Hematopoietic multipotent progenitor cell treated with erythropoietin and hydrocortisone succinate and interleukin-3 and kit ligand, for 17 days (in vitro differentiated cells): ENCODE measurements at regions not wholly inside any gene's neighbourhood (a gene's known extent, or its start where the extent isn't known, plus 50 kb on each side); places are given as distances from the start of the nearest gene placed in this dataset.
A peak's percentile ranks its signal among the peaks of the same experiment; 100 is the strongest.

Experiments used
- DNase-seq: peaks from one replicate; pipeline ENCODE4 v3.0.0-alpha.2; 2015; ENCODE audit warnings: low spot score

DNA sequence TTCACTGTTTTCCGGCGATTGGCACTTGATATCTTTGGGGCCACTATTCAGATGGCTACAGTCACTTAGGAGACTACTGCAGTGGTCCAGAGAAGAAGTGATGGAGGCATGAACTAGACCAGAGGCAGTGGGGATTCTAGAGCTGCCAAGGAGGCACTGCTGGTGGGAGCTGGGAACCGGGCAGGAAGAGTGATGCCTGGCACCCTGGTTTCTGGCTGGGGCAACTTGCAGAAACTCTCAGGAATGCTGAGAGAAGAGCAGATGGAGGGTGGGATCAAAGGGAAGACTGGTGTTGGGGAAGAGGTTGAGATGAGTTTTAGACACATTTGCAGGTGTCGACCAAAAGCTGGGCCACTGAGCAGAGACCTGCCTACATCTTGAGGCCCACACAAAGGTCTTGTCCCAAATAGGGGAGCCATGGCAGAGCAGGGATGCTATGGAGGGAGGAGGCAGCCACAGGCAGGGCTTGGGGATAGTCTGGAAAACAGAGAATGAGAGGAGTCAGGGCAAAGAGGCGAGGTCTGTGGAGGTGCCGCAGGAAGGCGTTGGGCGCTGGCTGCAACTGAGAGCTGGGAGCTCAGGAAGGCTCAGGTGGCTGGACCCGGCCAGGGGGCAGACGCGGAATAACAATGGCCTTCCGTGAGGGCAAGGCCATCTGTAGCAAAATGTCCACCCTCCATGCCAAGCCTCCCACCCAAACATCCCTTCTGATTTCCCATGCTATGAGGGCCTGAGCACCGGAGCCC lies 118.9 kb downstream of the TOMM20 start:
- no peak for DNase-seq

DNA sequence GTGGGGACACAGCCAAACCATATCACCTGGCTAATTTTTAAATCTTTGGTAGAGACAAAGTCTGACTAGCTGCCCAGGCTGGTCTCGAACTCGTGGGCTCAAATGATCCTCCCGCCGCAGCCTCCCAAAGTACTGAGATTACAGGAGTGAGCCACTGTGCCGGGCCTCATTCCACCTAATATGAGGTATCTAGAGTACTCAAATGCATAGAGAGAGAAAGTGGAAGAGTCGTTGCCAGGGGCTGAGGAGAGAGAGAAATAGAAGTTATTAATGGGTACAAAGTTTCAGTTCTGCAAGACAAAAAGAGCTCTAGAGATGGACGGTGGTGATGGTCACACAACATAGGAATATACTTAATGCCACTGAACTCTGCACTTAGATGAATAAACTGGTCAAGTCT lies 119.6 kb downstream of the TOMM20 start:
- no peak for DNase-seq

DNA sequence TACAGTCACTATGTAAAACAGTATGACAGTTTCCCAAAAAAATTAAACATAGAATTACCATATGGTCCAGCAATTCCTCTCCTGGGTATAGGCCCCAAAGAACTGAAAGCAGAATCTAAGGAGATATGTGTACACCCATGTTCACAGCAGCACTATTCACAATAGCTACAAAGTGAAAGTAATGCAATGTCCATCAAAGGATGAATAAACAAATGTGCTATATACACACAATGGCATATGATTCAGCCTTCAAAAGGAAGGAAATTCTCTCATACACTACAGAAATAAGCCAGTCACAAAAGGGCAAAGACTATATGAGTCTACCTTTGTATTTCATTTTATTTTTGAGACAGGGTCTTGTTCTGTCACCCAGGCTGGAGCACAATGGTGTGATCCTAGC lies 120.4 kb downstream of the TOMM20 start:
- DNase-seq: no peak

DNA sequence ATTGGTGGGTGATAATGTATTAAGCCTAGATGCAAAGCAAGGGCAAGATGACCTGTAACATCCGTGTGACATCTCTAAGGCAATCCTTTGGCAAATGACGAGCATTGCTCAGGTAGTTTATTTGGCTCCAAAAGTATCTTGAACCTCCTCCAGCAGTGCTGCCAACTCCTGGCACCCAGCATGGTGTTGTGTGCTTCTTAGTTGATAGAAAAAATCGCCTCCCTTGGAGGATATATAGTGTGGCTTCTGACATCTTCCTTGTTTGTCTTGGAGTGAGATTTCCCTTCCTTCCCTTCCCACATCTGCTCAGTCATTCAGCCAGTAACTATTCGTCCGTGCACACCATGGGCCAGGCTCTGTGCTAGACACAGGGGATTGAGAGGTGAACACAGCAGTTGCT lies 121.8 kb downstream of the TOMM20 start:
- DNase-seq: no peak

DNA sequence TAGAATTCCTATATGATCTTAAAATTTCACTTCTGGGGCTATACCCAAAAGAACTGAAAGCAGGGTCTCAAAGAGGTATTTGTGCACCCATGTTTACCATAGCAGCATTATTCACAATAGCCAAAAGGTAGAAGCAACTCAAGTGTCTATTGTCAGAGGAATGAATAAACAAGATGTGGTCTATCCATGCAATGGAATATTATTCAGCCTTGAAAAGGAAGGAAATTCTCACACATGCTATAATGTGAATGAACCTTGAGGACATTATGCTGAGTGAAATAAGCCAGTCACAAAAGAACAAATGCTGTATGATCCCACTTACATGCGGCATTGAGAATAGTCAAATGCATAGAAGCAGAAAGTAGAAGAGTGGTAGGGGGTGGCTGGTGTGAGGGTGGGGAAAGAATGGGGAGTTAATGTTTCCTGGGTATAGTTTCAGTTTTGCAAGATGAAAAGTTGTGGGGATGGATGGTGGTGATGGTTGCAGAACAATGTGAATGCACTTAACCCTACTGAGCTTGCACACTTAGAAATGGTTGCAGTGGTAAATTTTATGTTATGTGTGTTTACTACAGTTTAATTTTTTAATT lies 122.4 kb downstream of the TOMM20 start:
- no peak for DNase-seq

DNA sequence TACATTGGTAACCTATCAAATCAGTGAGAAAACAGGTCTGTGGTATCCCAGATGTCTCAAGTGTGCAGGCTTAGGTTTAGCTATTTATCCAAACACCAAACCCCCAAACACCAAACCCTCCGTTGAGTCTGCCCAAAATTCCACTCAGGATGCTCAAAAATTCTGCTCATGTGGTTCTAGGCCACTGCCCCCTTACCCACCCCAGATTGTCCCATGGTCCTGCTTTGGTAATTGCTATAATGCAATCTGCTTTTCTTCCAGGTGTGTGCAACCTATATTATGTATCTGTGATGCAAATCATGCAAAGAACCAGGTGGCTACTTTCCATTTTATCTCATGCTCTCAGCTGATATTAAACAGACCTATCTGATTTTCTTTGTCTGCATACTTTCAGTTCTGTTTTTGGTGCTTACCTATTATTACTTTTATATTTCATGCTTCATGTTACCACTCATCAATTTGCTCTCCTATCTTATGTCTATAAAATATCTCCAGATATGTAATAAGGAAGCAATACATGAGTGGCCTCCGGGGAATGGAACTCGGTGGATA lies 123.7 kb downstream of the TOMM20 start:
- no peak for DNase-seq

DNA sequence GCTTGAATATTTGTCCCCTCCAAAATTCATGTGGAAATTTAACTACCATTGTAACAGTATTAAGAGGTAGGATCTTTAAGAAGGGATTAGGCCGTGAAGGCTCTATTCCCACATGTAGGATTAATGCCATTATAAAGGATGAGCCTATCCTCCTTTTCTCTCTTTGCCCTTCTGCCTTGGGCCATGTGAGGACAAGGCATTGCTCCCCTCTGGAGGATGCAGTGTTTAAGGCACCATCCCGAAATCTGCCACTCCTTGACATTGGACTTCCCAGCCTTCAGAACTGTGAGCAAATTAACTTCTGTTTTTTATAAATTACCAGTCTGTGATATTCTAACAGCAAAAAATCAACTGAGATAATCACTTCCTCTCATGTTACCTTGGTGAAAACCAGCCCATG lies 124.4 kb downstream of the TOMM20 start:
- peak; percentile 23 for DNase-seq

DNA sequence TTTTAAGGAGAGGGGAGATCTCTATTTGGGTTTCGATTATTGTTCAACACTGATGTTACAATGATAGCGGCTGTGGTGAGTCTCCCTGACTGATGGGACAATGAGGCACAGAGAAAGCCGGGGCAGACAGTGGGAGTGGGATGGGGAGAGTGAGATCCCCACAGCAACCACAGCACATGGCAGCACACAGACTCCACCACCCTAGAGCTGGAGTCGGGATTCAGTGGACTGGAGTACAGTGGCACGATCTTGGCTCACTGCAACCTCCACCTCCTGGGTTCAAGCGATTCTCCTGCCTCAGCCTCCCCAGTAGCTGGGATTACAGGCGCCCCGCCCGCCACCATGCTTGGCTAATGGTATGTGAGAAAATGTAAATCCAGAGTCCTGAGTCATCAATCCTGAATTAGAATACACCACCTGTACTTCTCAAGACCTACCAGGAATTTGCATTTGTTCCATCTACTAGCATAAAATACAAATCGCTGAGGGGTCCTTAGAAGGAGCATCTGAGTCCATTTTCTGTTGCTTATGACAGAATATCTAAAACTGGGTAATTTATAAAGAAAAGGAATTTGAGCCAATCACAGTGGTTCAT lies 125.8 kb downstream of the TOMM20 start:
- no peak for DNase-seq

DNA sequence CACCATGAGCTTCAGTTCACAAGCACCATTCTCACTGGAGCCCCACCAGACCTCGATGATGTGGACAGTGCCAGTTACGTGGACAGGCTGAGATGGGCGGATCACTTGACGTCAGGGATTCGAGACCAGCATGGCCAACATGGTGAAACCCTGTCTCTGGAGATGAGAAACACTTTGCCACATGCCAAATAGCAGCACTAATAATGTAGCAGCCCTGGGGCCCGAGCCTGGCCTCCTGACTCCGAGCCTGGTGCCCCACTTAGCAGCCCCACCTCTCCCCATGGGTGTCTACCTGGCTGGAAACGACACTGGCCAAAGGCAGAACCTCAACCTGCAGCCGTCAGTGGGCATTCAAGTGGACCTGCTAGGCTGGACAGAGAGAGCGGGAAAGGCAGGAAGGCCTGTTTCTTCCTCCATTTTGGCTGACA lies 129.1 kb downstream of the TOMM20 start:
- no peak for DNase-seq

DNA sequence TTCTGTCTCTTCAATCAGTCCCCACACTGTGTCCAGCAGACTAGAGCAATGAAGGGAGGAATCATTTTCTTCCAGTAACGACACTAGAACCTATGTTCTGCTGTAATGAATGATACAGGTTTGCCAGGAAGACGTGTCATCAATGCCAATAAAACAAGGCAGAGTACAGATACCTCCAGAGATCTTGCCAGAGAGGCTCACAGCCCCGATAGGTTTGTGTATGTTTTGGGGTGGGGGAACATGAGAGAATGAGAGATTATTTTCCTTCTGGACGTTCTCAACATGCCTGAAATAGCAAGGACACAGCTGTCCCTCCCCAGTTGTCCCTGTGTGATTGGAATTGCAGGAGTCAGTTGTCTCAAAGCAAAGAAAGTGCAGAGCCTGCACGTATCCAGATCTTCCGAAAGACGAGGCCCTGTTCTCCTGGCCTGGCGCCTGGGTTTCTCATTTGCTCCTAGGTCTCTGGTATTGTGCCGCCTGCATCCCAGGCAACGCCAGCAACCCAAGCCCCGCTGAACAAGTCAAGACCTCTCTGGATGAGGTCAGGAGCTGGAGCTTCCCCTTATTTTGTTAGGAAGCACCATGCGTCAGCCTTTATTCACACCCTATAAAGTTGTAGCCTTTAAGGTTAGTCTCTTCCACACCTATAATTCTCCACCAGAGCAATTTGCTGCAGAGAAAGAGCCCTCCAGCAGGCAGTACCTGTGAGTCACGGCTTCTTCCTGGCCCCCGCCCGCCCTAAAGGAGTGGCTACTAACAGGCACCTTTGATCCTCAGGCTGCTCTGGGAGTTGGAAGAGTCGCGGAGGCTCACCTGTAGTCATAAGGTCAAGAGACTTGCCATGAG lies 130.5 kb downstream of the TOMM20 start:
- DNase-seq: no peak

DNA sequence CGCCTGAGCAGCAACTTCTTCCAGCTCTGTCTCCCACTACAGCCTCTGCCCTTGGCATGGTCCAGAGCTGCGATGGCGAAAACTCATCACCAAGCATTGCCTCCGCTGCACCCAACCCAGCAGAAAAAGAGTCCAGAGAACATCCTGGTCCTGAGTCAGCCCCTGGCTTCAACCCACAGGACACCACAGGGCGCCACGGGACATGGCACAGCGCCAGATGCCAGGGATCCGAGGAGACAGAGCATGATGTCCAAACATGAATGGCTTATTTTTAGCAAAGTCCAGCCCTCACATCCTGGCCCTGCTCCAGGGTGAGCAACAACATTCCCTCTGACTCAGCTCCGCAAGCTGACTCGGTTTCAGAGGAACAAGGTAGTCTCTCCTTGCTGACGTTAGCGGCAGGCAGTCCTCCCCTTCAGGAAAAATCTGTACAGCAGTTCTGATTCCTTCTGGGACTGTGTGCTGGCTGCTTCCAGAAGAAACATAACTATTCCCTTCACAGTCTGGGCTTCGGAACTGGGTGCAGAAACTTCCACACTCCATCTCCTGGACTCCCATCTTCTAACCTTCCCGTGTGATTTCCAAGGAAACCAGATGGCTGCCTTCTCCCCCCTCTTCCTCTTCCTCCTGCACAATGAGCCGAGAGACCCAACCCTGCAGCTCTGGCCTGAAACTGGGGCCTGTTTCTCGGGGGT lies 131.3 kb downstream of the TOMM20 start:
- DNase-seq: no peak

DNA sequence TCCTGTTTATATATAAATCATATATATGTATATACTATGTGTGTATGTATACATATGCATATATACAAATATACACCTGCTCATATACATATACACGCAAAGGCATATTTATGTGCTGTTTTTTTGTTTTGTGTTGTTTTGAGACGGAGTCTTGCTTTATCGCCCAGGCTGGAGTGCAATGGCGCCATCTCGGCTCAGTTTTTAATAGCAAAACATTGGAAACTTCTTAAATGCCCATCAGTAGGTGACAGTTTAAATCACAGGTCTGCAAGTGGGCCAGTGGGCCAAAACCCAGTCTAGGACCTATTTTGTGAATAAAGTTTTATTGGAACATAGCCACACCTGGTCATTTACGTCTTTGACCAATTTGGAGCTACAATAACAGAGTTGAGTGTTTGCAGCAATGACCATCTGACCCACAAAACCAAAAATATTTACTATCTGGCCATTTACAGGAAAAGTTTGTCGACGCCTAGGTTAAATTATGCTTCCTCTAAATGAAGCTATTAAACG lies 132.3 kb downstream of the TOMM20 start:
- no peak for DNase-seq

DNA sequence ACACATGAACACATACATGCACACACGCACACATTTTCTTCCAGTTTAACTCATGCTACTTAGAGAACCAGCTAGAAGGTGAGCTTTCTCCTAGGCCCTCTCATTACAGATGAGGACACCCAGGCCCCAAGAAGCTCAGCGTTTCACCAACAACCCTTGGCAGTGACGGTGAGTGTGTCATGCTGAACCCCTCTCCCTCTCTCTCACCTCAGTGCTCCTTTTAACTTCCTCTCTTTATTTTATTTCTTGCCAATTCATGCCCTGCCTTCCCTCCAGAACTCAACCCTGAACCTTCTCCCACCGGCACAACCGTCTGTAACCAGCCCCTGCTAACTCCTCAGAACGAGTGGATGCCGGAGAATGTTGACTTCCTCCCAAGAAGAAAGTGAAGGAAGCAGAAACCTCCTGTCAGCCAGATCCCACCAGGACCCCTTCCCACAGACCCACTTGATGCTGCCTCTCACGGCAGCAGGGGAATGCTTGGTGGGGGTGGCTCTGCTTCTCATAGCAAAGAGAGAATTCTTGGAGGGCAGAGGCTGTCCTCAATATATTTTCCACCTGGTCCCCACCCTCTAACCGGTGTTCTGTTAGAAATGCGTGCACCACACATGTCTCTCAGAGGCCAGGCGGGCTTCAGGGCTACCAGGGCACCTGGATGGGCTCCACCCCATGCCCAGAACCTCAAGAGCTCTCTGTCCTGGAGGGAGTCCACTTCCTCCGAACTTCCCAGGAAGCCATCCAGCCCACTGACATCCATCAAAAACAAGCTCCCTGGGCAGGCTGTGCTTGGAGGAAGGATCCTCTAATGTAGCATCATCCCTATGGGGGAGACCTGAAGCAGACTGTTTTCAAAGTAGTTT lies 134.0 kb downstream of the TOMM20 start:
- no peak for DNase-seq

DNA sequence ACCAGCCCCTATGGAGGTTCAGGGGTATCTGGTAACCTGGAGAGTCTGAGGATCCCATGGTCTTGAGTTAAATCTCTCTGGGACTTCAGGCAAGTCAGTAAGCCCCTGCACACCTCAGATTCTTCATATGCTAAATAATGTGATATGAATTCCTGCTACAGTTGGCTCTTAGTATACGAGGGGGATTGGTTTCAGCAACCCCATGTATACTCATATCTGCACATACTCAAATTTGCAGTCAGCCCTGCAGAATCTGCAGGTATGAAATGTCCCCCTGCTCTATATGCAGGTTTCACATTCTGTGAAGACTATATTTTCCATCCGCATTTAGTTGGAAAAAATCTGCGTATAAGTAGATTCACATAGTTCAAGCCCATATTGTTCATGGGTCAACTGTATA lies 136.6 kb downstream of the TOMM20 start:
- no peak for DNase-seq

DNA sequence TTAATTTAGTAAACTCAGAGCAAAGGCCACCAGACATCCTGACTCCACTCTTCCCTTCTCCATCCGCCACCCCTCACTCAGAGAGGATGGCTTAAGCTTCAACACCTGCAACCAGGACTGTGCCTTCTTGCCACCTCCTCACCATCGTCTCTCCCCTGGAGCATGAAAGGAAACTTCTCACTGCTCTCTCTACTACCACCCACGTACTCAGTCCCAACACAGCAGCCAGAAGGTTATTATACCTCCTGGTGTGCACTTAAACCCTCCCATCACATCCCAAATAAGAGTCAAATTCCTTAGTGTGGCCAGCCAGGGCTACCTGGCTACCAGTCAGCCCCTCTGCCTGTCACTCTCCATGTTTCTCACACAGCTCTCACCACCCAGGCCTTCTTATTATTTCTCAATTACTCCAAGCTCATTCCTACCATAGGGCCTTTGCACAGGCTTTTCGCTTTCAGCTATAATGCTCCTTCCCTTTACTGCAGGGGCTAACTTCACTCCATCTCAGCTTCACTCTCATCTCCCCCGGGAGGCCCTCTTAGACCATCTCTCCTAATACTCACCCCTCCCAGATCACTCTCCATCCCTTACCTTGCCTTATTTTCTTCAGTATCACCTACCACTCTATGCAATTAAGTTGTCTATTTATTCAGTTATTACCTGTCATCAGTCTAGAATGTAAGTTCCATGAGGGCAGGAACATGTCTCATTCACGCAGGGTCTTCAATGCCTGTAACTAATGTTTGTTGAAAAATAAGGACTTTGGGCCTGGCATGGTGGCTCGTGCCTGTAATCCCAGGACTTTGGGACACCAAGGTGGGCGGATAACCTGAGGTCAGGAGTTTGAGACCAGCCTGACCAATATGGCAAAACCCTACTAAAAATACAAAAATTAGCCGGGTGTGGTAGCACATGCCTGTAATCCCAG lies 137.5 kb downstream of the TOMM20 start:
- no peak for DNase-seq

DNA sequence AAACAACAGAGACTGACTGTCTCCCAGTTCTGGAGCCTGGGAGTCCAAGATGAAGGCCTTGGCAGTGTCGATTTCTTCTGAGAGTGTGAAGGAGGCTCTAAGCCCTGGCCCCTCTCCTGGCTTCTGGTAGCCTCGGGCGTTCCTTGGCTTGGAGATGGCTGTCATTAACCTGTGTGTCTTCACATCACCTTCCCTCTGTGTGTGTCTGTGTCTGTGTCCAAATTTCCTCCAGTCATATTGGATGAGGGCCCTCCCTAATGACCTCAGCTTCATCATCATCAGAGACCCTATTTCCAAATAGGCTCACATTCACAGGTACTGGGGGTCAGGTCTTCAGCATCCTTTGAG lies 138.3 kb downstream of the TOMM20 start:
- no peak for DNase-seq

DNA sequence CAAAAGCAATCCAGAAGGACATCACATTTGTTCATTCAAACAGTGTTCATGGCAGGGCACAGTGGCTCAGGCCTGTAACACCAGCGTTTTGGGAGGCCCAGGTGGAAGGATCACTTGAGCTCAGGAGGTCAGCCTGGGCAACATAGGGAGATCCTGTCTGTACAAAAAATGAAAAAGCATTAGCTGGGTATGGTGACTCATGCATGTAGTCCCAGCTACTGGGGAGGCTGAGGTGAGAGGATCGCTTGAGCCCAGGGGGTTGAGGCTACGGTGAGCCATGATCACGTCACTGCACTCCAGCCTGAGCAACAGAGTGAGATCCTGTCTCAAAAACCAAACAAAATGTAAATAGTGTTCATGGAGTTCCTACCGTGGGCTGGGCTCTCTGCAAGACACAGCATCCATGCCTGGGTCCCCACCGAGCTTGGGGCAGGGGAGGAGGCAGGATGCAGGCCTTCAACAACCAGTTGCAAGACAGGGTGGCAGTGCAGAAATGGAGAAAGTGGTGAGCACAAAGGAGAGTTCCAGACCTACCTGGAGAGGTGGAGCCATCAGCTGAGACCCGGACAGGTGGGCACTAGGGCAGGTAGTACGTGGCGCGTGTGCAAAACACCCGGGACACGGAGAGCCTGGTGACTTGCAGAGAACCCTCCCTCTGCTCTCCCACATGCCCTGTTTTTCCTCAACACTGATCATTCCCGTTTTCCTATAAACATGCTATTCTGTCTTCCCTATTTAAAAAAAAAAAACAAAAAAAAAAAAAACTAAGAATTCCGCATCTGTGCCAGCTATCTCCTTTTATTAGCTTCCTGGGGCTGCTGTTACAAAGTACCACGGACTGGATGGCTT lies 138.9 kb downstream of the TOMM20 start:
- no peak for DNase-seq

DNA sequence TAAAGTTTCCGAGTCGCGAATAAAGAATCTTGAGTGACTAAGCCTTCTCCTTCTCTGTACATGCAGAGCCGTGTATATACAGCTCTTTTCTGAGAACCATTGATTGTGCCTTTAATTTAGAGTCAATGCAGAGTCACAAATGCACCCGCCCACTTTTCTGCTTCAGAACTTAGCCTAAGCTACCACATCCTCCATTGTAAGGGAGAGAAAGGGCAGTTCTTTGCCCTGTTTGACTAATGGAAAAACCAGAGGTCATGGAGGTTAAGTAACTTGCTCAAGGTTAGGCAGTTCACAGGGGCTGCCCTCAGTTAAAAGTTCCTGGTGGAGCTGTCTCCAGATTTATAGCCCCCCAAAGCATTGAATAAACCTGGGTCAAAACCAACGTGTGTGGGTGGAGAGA lies 139.6 kb downstream of the TOMM20 start:
- no peak for DNase-seq

DNA sequence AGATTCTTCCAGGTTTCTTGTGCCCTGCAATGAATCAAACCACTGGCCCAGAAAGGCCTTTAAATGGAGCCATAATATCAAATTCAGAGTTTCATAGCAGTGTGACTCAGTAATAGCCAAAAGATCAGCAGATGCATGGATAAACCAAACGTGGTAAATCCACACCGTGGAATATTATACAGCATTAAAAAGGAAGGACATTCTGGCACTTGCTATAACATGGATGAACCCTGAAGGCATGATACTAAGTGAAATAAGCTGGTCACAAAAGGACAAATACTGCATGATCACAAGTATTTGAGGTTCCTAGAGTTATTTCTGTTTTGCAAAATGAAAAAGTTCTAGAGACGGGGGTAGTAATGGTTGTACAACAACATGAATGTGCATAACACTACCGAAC lies 140.1 kb downstream of the TOMM20 start:
- no peak for DNase-seq
